ENCODE measurements at regions not wholly inside any gene's neighbourhood (a gene's known extent, or its start where the extent isn't known, plus 50 kb on each side); places are given as distances from the start of the nearest gene placed in this dataset.

- CTCF ChIA-PET: no interaction called here
- TF ChIP-seq RORB (CRISPR knock-in tag; IDR thresholded peaks at IDR 0.05) (no peak), MYBL2 (CRISPR knock-in tag; IDR thresholded peaks at IDR 0.05) (no peak), JAZF1 (CRISPR knock-in tag; IDR thresholded peaks at IDR 0.05) (no peak), ZSCAN18 (CRISPR knock-in tag; IDR thresholded peaks at IDR 0.05) (no peak), SOX15 (CRISPR knock-in tag; IDR thresholded peaks at IDR 0.05) (no peak), ATF2 (CRISPR knock-in tag; IDR thresholded peaks at IDR 0.05; ENCODE audit: borderline replicate concordance, low read depth) (no peak), ATF6 (CRISPR knock-in tag; IDR thresholded peaks at IDR 0.05) (no peak), GRHL2 (CRISPR knock-in tag; IDR thresholded peaks at IDR 0.05; ENCODE audit: insufficient replicate concordance, severe bottlenecking) (no peak), CREB1 (CRISPR knock-in tag; IDR thresholded peaks at IDR 0.05) (no peak), USF2 (CRISPR knock-in tag; IDR thresholded peaks at IDR 0.05) (no peak), NR3C1 (CRISPR knock-in tag; conservative IDR thresholded peaks at IDR 0.05; ENCODE audit: low read depth) (no peak), ERG (CRISPR knock-in tag; IDR thresholded peaks at IDR 0.05) (no peak), ATF1 (CRISPR knock-in tag; IDR thresholded peaks at IDR 0.05) (no peak), ZNF317 (CRISPR knock-in tag; IDR thresholded peaks at IDR 0.05; ENCODE audit: borderline replicate concordance, low read depth) (no peak), SMAD3 (CRISPR knock-in tag; IDR thresholded peaks at IDR 0.05; ENCODE audit: borderline replicate concordance) (no peak), PRRX2 (CRISPR knock-in tag; IDR thresholded peaks at IDR 0.05) (no peak), TP53 (CRISPR knock-in tag; IDR thresholded peaks at IDR 0.05) (no peak), ZBTB21 (CRISPR knock-in tag; IDR thresholded peaks at IDR 0.05; ENCODE audit: borderline replicate concordance) (no peak), HMGXB4 (CRISPR knock-in tag; IDR thresholded peaks at IDR 0.05) (no peak)
- H3K4me3 Mint-ChIP-seq: no peak overlapping the region
- peaks cover 51% of the 10 kb centered on the region for H3K36me3 Mint-ChIP-seq
- H3K27ac Mint-ChIP-seq: no peak overlapping the region
- H3K9me3 Mint-ChIP-seq: peaks cover 71% of the 10 kb centered on the region
- ATAC-seq (no peak), DNase-seq (ENCODE audit: low spot score) (no peak)
- H3K27me3 Mint-ChIP-seq (ENCODE audit: low read depth): peaks cover 4% of the 10 kb centered on the region
- POLR2A ChIA-PET: no interaction called here
- no peaks in the 10 kb centered on the region for H3K4me1 Mint-ChIP-seq
Observed at GRCh38 chr18:70636991-70637390, 348.1 kb downstream of the SOCS6 start.
